HepG2 (cell line): ENCODE measurements at regions not wholly inside any gene's neighbourhood (a gene's known extent, or its start where the extent isn't known, plus 50 kb on each side); places are given as distances from the start of the nearest gene placed in this dataset.
"Not testable (repeated sequence)": the region's sequence is repeated elsewhere in the genome, so short reads cannot be mapped to it uniquely, and the experiment has no call there.

Experiments used
- ATAC-seq: fragments of 200-7000 bp; cut with Tn5 transposase; 3 replicates; pipeline ENCODE4 v1.9.1; 2020; ENCODE audit warnings: mild to moderate bottlenecking, moderate library complexity
- BruUV-seq: library from RNA; stranded (reverse); fragments of 400-500 nt; replicated peaks from 2 replicates; lab custom pipeline; 2021; lab: Mats Ljungman, UMichigan
- CTCF ChIA-PET: fragments of 300-600 bp; formaldehyde crosslinking; extraction: SDS; loops from one replicate; lab custom pipeline; 2021; ENCODE audit warnings: low total read pairs, inconsistent platforms, low intra/inter-chr PET ratio; lab: Yijun Ruan, JAX
- POLR2A ChIA-PET: fragments of 350-600 bp; sonication (Branson Sonifier 250); formaldehyde crosslinking; loops from one replicate; lab custom pipeline; 2020; ENCODE audit warnings: antibody characterized with exemption, inconsistent platforms; lab: Yijun Ruan, JAX
- DNase-seq: peaks from one replicate; pipeline ENCODE4 v3.0.0-alpha.2; 2015; ENCODE audit warnings: low spot score
- FAIRE-seq: peaks from 3 replicates; lab custom pipeline; 2011; peaks lifted over from hg19 to GRCh38; lab: Jason Lieb, UNC
- H2AFZ ChIP-seq: one replicate; pipeline ENCODE4 v1.6.1; 2011; ENCODE audit warnings: low read length, inconsistent platforms
- H3K27ac ChIP-seq: fragments of 300-600 bp; 3 replicates; pipeline ENCODE4 v1.8.0; 2011; ENCODE audit warnings: mixed run types, mild to moderate bottlenecking, mixed read lengths, low read length, inconsistent platforms; ENCODE audit not compliant: insufficient read depth; ENCODE audit errors: extremely low read length
- H3K27me3 ChIP-seq, 2 experiments: fragments of 200-600 bp in 1 of 2; 2 replicates in 1 of 2; 3 replicates in 1 of 2; pipeline versions ENCODE4 v1.6.0 to v1.8.0; 2011; ENCODE audit warnings: low read length in 2 of 2, mild to moderate bottlenecking in 2 of 2, moderate library complexity in 2 of 2, inconsistent platforms in 1 of 2; ENCODE audit not compliant: insufficient read depth in 2 of 2, control insufficient read depth in 1 of 2
- H3K36me3 ChIP-seq, 2 experiments: fragments of 200-600 bp in 1 of 2; replicated peaks in 1 of 2; 2 replicates in 1 of 2; 3 replicates in 1 of 2; pipeline versions ENCODE4 v1.5.1 to v1.8.0; 2011; ENCODE audit warnings: low read length in 2 of 2, inconsistent platforms in 1 of 2; ENCODE audit not compliant: insufficient read depth in 2 of 2, control insufficient read depth in 1 of 2
- H3K4me1 ChIP-seq: 2 replicates; pipeline ENCODE4 v1.5.1; 2012; ENCODE audit warnings: low read length, inconsistent platforms; ENCODE audit not compliant: insufficient read depth
- H3K4me2 ChIP-seq: 2 replicates; pipeline ENCODE4 v1.6.0; 2011; ENCODE audit warnings: low read depth, low read length, inconsistent platforms
- H3K4me3 ChIP-seq, 3 experiments: fragments of 200-600 bp in 1 of 3; sonication (generic), shearing (Covaris generic) in 1 of 3; replicated peaks in 1 of 3; 2 replicates each; pipeline ENCODE4 v1.5.1; 2011 to 2016; ENCODE audit warnings: low read length in 3 of 3, inconsistent platforms in 2 of 3, low read depth in 2 of 3, mild to moderate bottlenecking in 2 of 3, control low read depth in 1 of 3, mixed read lengths in 1 of 3; ENCODE audit not compliant: insufficient read depth in 1 of 3
- H3K79me2 ChIP-seq: one replicate; pipeline ENCODE4 v1.6.1; 2011; ENCODE audit warnings: low read length, inconsistent platforms; ENCODE audit not compliant: insufficient read depth
- H3K9ac ChIP-seq: 2 replicates; pipeline ENCODE4 v1.6.0; 2011; ENCODE audit warnings: mild to moderate bottlenecking, low read depth, low read length, inconsistent platforms; ENCODE audit not compliant: insufficient read depth
- H3K9me3 ChIP-seq: 2 replicates; pipeline ENCODE4 v1.5.1; 2012; ENCODE audit warnings: mild to moderate bottlenecking, low read length
- H4K20me1 ChIP-seq: 2 replicates; pipeline ENCODE4 v1.6.0; 2011; ENCODE audit warnings: inconsistent platforms, mild to moderate bottlenecking, low read length, moderate library complexity; ENCODE audit not compliant: insufficient read depth
- AFF4 ChIP-seq: sonication (generic); formaldehyde crosslinking; IDR thresholded peaks from 2 replicates; pipeline ENCODE4 v1.4.0; 2020; ENCODE audit warnings: missing genetic modification reagents
- ARID3A ChIP-seq: IDR thresholded peaks from 2 replicates; pipeline ENCODE4 v1.6.1; 2012; ENCODE audit warnings: low read depth, low read length, improper control_type of control experiment
- ARID4A ChIP-seq: sonication (generic); formaldehyde crosslinking; IDR thresholded peaks from 2 replicates; pipeline ENCODE4 v1.5.0; 2020; ENCODE audit warnings: mild to moderate bottlenecking, missing genetic modification reagents, borderline replicate concordance
- HNF1A ChIP-seq, 2 experiments: sonication (generic) in 1 of 2; formaldehyde crosslinking in 1 of 2; IDR thresholded peaks; 2 replicates each; pipeline versions ENCODE4 v1.4.0 to v1.6.1; 2016 to 2020; ENCODE audit warnings: borderline replicate concordance in 1 of 2, low read depth in 1 of 2, mild to moderate bottlenecking in 1 of 2, missing genetic modification reagents in 1 of 2
- WGBS: methylation state at CpG from one replicate; pipeline ENCODE4 v1.1.6; 2017; ENCODE audit warnings: low lambda C conversion rate; 5-methylcytosine and 5-hydroxymethylcytosine counted together
- in situ Hi-C: cut with HindIII; loops from 2 replicates; pipeline ENCODE4 v1.10.0; 2017; ENCODE audit warnings: low pct_unique_long_range_greater_than_20kb; ENCODE audit not compliant: extremely low pct_ligation_motif_present
- intact Hi-C: fragments of 100-400 bp; cut with micrococcal nuclease; formaldehyde crosslinking; loops from one replicate; pipeline ENCODE4 v1.10.0; 2022; ENCODE audit not compliant: unreplicated experiment

- TF ChIP-seq ARID4A (no peak), ARID3A (no peak), HNF1A (IDR thresholded peaks at IDR 0.05; ENCODE audit: low read depth) (no peak), HNF1A (CRISPR knock-in tag; IDR thresholded peaks at IDR 0.05; ENCODE audit: borderline replicate concordance) (no peak), AFF4 (CRISPR knock-in tag) (no peak)
These were observed 275.8 kb downstream of the SEMA3D start (continued) for GRCh38 chr7:84911077-84911476.

- ATAC-seq, H3K4me2 ChIP-seq, H3K4me1 ChIP-seq, FAIRE-seq, intact Hi-C loops, H3K36me3 ChIP-seq, DNase-seq, POLR2A ChIA-PET, CTCF ChIA-PET, H3K9me3 ChIP-seq, H3K9ac ChIP-seq, H2AFZ ChIP-seq, H3K79me2 ChIP-seq, in situ Hi-C loops, BruUV-seq, H4K20me1 ChIP-seq, H3K4me3 ChIP-seq, H3K27ac ChIP-seq, H3K27me3 ChIP-seq: not testable (repeated sequence)
- WGBS: 53% methylated on average over 5 of the region's 5 CpGs
These were observed 276.5 kb downstream of the SEMA3D start for GRCh38 chr7:84910322-84910721.
